A673 (cell line): ENCODE measurements at regions not wholly inside any gene's neighbourhood (a gene's known extent, or its start where the extent isn't known, plus 50 kb on each side); places are given as distances from the start of the nearest gene placed in this dataset.

Experiments used
- BruUV-seq: library from RNA; stranded (reverse); fragments of 400-500 nt; replicated peaks from 2 replicates; lab custom pipeline; 2021; lab: Mats Ljungman, UMichigan
- CTCF ChIA-PET: fragments of 300-600 bp; sonication (Branson Sonifier 250); formaldehyde crosslinking; loops from one replicate; lab custom pipeline; 2022; ENCODE audit warnings: antibody characterized with exemption; lab: Charles Lee
- POLR2A ChIA-PET: fragments of 300-600 bp; sonication (Branson Sonifier 250); formaldehyde crosslinking; loops from one replicate; lab custom pipeline; 2022; ENCODE audit warnings: antibody characterized with exemption; ENCODE audit not compliant: low non-redundant PET; lab: Charles Lee
- DNase-seq: peaks from one replicate; pipeline ENCODE4 v3.0.0-alpha.2; 2015; ENCODE audit warnings: low spot score
- H3K27ac ChIP-seq: fragments of 200-600 bp; sonication (generic); 2 replicates; pipeline ENCODE4 v1.5.1; 2016; ENCODE audit warnings: mixed run types, low read depth, mild to moderate bottlenecking, mixed read lengths, antibody characterized with exemption, low read length; ENCODE audit not compliant: poor library complexity, severe bottlenecking
- H3K27me3 ChIP-seq: fragments of 200-600 bp; sonication (generic); replicated peaks from 2 replicates; pipeline ENCODE4 v1.6.1; 2017; ENCODE audit warnings: mixed run types, low read depth, mild to moderate bottlenecking, mixed read lengths, antibody characterized with exemption, low read length; ENCODE audit not compliant: insufficient read depth, poor library complexity
- H3K36me3 ChIP-seq: fragments of 200-600 bp; sonication (generic); 2 replicates; pipeline ENCODE4 v1.6.1; 2016; ENCODE audit warnings: mixed run types, mild to moderate bottlenecking, mixed read lengths, antibody characterized with exemption, low read length; ENCODE audit not compliant: insufficient read depth, poor library complexity, severe bottlenecking
- H3K4me1 ChIP-seq: fragments of 200-600 bp; sonication (generic); 2 replicates; pipeline ENCODE4 v1.6.1; 2017; ENCODE audit warnings: mixed run types, mild to moderate bottlenecking, mixed read lengths, antibody characterized with exemption, low read length; ENCODE audit not compliant: insufficient read depth, poor library complexity, severe bottlenecking
- H3K4me3 ChIP-seq: fragments of 200-600 bp; sonication (generic); 2 replicates; pipeline ENCODE4 v1.5.1; 2016; ENCODE audit warnings: low read depth, mixed run types, mild to moderate bottlenecking, mixed read lengths, low read length; ENCODE audit not compliant: poor library complexity, severe bottlenecking
- H3K9me3 ChIP-seq: fragments of 200-600 bp; sonication (generic); 2 replicates; pipeline ENCODE4 v1.6.1; 2016; ENCODE audit warnings: mixed run types, low read depth, mild to moderate bottlenecking, mixed read lengths, antibody characterized with exemption, low read length; ENCODE audit not compliant: poor library complexity, severe bottlenecking
- CTCF ChIP-seq: fragments of 300-800, 200-600 bp; sonication (generic); conservative IDR thresholded peaks from 2 replicates; pipeline ENCODE4 v1.5.1; 2017; ENCODE audit warnings: low read depth, mild to moderate bottlenecking, antibody characterized with exemption, low read length, moderate library complexity, mixed read lengths
- EZH2 ChIP-seq: fragments of 200-600 bp; sonication (generic); IDR thresholded peaks from 2 replicates; pipeline ENCODE4 v1.6.1; 2017; ENCODE audit warnings: borderline replicate concordance, low read depth, mild to moderate bottlenecking, mixed read lengths, antibody characterized with exemption, low read length; ENCODE audit not compliant: poor library complexity, severe bottlenecking
- intact Hi-C: fragments of 100-400 bp; cut with micrococcal nuclease; formaldehyde crosslinking; loops from one replicate; pipeline ENCODE4 v1.10.0; 2022; ENCODE audit not compliant: unreplicated experiment

- Histone ChIP-seq H3K4me1 (no peaks in the 10 kb centered on the region), H3K27ac (no peak overlapping the region), H3K4me3 (no peak overlapping the region), H3K36me3 (no peaks in the 10 kb centered on the region), H3K27me3 (no peaks in the 10 kb centered on the region), H3K9me3 (no peaks in the 10 kb centered on the region)
- no peak for DNase-seq
- no TSS peak for BruUV-seq
- intact Hi-C loops: no loop called here
- TF ChIP-seq CTCF: no peak
- no peak for TF ChIP-seq EZH2
- ChIA-PET CTCF (no interaction called here), POLR2A (no interaction called here)
Measured at GRCh38 chr17:45677770-45678169, 106.3 kb upstream of the CRHR1 start.

- no peak for TF ChIP-seq CTCF
- TF ChIP-seq EZH2: no peak
- ChIA-PET POLR2A (no interaction called here), CTCF (no interaction called here)
- Histone ChIP-seq H3K27ac (no peak overlapping the region), H3K36me3 (no peaks in the 10 kb centered on the region), H3K9me3 (no peaks in the 10 kb centered on the region), H3K4me1 (no peaks in the 10 kb centered on the region), H3K4me3 (no peak overlapping the region), H3K27me3 (no peaks in the 10 kb centered on the region)
- no peak for DNase-seq
- intact Hi-C loops: no loop called here
- no TSS peak for BruUV-seq
Measured at GRCh38 chr17:45679426-45679825, 104.7 kb upstream of the CRHR1 start.

GRCh38 chr17:45680360-45680759 lies 103.8 kb upstream of the CRHR1 start:
- no TSS peak for BruUV-seq
- H3K27ac ChIP-seq: no peak overlapping the region
- intact Hi-C loops: loop anchor here (10.0 kb wide), 1 partner anchor 1154 kb away; no protein-coding TSS in a partner anchor
- H3K4me1 ChIP-seq: no peaks in the 10 kb centered on the region
- H3K4me3 ChIP-seq: no peak overlapping the region
- no peaks in the 10 kb centered on the region for H3K27me3 ChIP-seq
- no peak for TF ChIP-seq EZH2
- no peak for TF ChIP-seq CTCF
- ChIA-PET CTCF (no interaction called here), POLR2A (no interaction called here)
- no peaks in the 10 kb centered on the region for H3K9me3 ChIP-seq
- H3K36me3 ChIP-seq: no peaks in the 10 kb centered on the region
- no peak for DNase-seq
